ENCODE measurements at regions not wholly inside any gene's neighbourhood (a gene's known extent, or its start where the extent isn't known, plus 50 kb on each side); places are given as distances from the start of the nearest gene placed in this dataset.

DNA sequence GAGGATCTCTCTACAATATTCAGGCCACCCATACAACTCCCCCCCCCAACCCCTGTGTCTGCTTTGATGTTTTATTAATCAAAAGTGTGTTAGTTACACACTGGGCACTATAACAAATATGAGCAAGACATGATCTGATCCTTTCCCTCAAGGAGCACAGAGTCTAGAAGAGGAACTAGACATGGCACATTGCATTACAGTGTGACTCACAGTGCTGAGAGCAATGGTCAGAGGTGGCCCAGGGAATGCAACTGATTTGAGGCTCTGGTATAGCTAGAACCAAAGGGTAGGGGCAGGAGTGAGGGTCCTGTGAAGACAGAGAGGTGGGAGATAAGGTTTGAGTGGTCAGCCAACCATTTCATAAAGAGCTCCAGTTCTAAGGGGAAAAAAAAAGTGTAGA, 539.2 kb downstream of the ACTL7B start:
- no peak overlapping the region for H3K9ac ChIP-seq (ENCODE audit: insufficient read depth, low read length, poor library complexity, severe bottlenecking)
- H3K27me3 Mint-ChIP-seq (ENCODE audit: low read depth in 3 of 3) = peaks cover 0 to 5% (median 2%) of the 10 kb centered on the region in 3 donors
- H2AFZ ChIP-seq (ENCODE audit: insufficient read depth, low read depth, low read length, poor library complexity, severe bottlenecking) = no peak overlapping the region
- TF ChIP-seq CTCF (IDR thresholded peaks at IDR 0.05) = no peak
- H3K4me3 ChIP-seq (replicated peaks in 1 of 3; ENCODE audit: low read depth in 2 of 3, low read length in 3 of 3) = no peak overlapping the region
- peaks cover 0 to 2% of the 10 kb centered on the region in 2 donors for H3K36me3 Mint-ChIP-seq
- no peaks in the 10 kb centered on the region for H3K27me3 ChIP-seq (ENCODE audit: control insufficient read depth in 2 of 2, insufficient read depth in 2 of 2, low read length in 2 of 2)
- peaks cover 8 to 15% of the 10 kb centered on the region in 2 donors for H3K4me1 ChIP-seq (ENCODE audit: control insufficient read depth in 1 of 2, insufficient read depth in 2 of 2, low read length in 2 of 2)
- intact Hi-C loops (cut with micrococcal nuclease) = no loop called here
- H3K9me3 Mint-ChIP-seq = peaks cover 1 to 15% (median 6%) of the 10 kb centered on the region in 7 donors
- no peaks in the 10 kb centered on the region for H3K79me2 ChIP-seq (ENCODE audit: insufficient read depth, low read length)
- H3K4me3 Mint-ChIP-seq = no peak overlapping the region
- H3K27ac Mint-ChIP-seq = peak overlapping the region; percentile 8 to 84 (median 53)
- peak; percentile 68 to 78 (median 71) for DNase-seq
- no peaks in the 10 kb centered on the region for H4K20me1 ChIP-seq (ENCODE audit: insufficient read depth, low read length)
- no peak overlapping the region for H3K4me2 ChIP-seq (replicated peaks; ENCODE audit: extremely low read depth, low read length, poor library complexity, severe bottlenecking)
- H3K9me3 ChIP-seq (replicated peaks in 1 of 2; ENCODE audit: control insufficient read depth in 1 of 2, insufficient read depth in 1 of 2, low read length in 2 of 2) = no peaks in the 10 kb centered on the region
- peak overlapping the region in 1 of 2 donors; percentile 36 for H3K27ac ChIP-seq (ENCODE audit: low read depth in 1 of 2, low read length in 2 of 2)
- H3K36me3 ChIP-seq (replicated peaks in 1 of 2; ENCODE audit: control insufficient read depth in 1 of 2, insufficient read depth in 2 of 2, low read length in 2 of 2) = no peaks in the 10 kb centered on the region
- H3K4me1 Mint-ChIP-seq = peaks cover 13% of the 10 kb centered on the region

DNA sequence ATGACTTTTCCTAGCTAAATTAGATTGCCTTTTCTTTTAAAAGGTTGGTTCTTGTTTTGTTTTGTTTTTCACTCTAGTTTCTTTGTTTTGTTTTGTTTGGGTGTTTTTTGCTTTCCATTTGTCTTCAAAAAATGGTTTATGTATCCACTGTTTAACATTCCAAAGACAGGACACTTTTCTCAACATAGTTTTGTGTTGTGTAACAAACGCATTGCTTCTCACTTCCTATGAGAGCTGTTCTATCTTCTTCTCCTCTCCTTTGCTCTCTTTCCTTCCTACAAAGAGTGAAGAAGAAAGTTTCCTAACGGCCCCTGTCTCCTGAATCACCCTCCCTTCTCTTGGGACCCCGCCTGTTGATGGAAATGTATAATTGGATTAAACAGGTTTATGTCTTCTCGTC, 539.7 kb downstream of the ACTL7B start:
- Histone ChIP-seq H2AFZ (ENCODE audit: insufficient read depth, low read depth, low read length, poor library complexity, severe bottlenecking) (no peak overlapping the region), H3K36me3 (replicated peaks in 1 of 2; ENCODE audit: control insufficient read depth in 1 of 2, insufficient read depth in 2 of 2, low read length in 2 of 2) (no peaks in the 10 kb centered on the region), H3K4me2 (replicated peaks; ENCODE audit: extremely low read depth, low read length, poor library complexity, severe bottlenecking) (no peak overlapping the region), H3K79me2 (ENCODE audit: insufficient read depth, low read length) (no peaks in the 10 kb centered on the region), H3K27ac (ENCODE audit: low read depth in 1 of 2, low read length in 2 of 2) (peak overlapping the region in 1 of 2 donors; percentile 36), H3K9ac (ENCODE audit: insufficient read depth, low read length, poor library complexity, severe bottlenecking) (no peak overlapping the region), H3K4me1 (ENCODE audit: control insufficient read depth in 1 of 2, insufficient read depth in 2 of 2, low read length in 2 of 2) (peaks cover 8 to 15% of the 10 kb centered on the region in 2 donors), H3K27me3 (ENCODE audit: control insufficient read depth in 2 of 2, insufficient read depth in 2 of 2, low read length in 2 of 2) (no peaks in the 10 kb centered on the region), H4K20me1 (ENCODE audit: insufficient read depth, low read length) (no peaks in the 10 kb centered on the region), H3K4me3 (replicated peaks in 1 of 3; ENCODE audit: low read depth in 2 of 3, low read length in 3 of 3) (no peak overlapping the region), H3K9me3 (replicated peaks in 1 of 2; ENCODE audit: control insufficient read depth in 1 of 2, insufficient read depth in 1 of 2, low read length in 2 of 2) (no peaks in the 10 kb centered on the region)
- H3K27me3 Mint-ChIP-seq (ENCODE audit: low read depth in 3 of 3) = peaks cover 0 to 5% (median 2%) of the 10 kb centered on the region in 3 donors
- no peak for DNase-seq
- peaks cover 13% of the 10 kb centered on the region for H3K4me1 Mint-ChIP-seq
- H3K9me3 Mint-ChIP-seq = peaks cover 1 to 15% (median 6%) of the 10 kb centered on the region in 7 donors
- peaks cover 0 to 2% of the 10 kb centered on the region in 2 donors for H3K36me3 Mint-ChIP-seq
- peak overlapping the region in 1 of 2 donors; percentile 57 for H3K4me3 Mint-ChIP-seq
- WGBS (ENCODE audit: insufficient coverage) = no CpG with 5 or more reads among the region's 4 CpGs
- intact Hi-C loops (cut with micrococcal nuclease) = no loop called here
- no peak for TF ChIP-seq CTCF (IDR thresholded peaks at IDR 0.05)
- peak overlapping the region in 5 of 7 donors; percentile 11 to 84 (median 78) for H3K27ac Mint-ChIP-seq

All from CD14-positive monocyte (primary cell).